ENCODE measurements at regions not wholly inside any gene's neighbourhood (a gene's known extent, or its start where the extent isn't known, plus 50 kb on each side); places are given as distances from the start of the nearest gene placed in this dataset.

DNA sequence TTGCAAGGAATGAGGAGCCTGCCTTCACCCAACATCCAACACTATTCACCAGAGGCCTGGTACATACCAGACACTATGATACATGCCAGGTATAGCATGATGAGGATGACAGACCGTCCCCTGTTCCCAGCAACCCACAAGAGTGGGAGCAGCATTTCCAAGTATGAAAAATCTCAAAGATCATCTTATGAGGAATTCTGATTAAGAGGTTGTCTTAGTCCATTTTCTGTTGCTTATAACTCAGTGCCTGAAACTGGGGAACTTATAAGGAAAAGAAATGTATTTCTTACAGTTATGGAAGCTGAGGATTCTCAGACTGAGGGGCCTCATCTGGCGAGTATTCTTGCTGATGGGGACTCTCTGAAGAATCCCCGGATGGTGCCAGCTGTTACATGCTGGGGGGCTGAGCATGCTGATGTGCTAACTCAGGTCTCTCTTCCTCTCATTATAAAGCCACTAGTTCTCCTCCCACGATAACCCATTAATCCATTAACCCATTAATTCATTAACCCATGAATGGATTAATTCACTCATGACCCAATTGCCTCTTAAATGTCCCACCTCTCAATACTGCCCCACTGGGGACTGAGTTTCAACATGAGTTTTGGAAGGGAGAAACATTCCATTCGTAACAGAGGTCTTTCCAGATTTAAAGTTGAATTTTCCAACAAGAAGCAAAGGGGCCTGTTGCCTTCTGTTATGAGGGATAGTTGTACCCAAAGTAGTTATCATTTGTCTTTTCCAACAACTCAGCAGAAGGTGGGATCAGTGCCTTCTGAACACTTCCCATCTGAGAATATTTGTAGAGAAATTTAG lies 173.9 kb downstream of the HERPUD2 start:
- no peak for TF ChIP-seq POLR2A (IDR thresholded peaks at IDR 0.05; ENCODE audit: low read depth, low read length)
- TF ChIP-seq POLR2AphosphoS5 (IDR thresholded peaks at IDR 0.05; ENCODE audit: low read depth, low read length): no peak

All from GM12891 (cell line).